Activated CD8-positive, alpha-beta memory T cell treated with anti-CD3 and anti-CD28 coated beads for 4 hours (primary cell): ENCODE measurements at regions not wholly inside any gene's neighbourhood (a gene's known extent, or its start where the extent isn't known, plus 50 kb on each side); places are given as distances from the start of the nearest gene placed in this dataset.
"Not testable (repeated sequence)": the region's sequence is repeated elsewhere in the genome, so short reads cannot be mapped to it uniquely, and the experiment has no call there.

ENCODE experiments used
- DNase-seq, 2 donors: peaks; one replicate each; pipeline ENCODE4 v3.0.0-alpha.2; 2020; ENCODE audit warnings: low read depth in 2 of 2

DNA sequence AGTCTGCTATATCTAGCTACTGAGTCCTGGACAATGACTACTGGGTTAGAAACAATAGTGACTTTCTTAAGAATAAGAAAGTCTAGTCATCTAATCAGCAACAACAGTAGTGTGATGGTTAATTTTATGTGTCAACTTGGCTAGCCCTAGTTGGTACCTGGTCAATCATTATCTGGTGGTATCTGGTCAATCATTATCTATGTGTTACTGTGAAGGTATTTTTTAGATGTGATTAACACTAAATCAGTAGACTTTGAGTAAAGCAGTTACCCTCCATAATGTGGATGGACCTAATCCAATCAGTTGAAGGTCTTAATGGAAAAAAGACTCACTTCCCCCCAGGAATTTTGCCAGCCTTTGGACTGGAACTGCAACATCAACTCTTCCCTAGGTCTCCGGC, 312.6 kb downstream of the SIPA1L2 start:
- no peak for DNase-seq

GRCh38 chr1:232316864-232317263, 313.1 kb downstream of the SIPA1L2 start:
- DNase-seq = no peak

DNA sequence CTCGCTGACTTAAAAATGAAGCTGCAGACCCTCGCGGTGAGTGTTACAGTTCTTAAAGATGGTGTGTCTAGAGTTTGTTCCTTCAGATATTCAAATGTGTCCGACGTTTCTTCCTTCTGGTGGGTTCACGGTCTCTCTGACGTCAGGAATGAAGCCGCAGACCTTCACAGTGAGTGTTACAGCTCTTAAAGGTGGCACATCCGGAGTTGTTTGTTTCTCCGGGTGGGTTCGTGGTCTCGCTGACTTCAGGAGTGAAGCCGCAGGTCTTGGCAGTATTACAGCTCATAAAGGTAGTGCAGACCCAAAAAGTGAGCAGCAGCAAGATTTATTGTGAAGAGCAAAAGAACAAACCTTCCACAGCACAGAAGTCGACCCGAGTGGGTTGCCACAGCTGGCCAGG, 316.1 kb downstream of the SIPA1L2 start:
- not testable (repeated sequence) for DNase-seq

DNA sequence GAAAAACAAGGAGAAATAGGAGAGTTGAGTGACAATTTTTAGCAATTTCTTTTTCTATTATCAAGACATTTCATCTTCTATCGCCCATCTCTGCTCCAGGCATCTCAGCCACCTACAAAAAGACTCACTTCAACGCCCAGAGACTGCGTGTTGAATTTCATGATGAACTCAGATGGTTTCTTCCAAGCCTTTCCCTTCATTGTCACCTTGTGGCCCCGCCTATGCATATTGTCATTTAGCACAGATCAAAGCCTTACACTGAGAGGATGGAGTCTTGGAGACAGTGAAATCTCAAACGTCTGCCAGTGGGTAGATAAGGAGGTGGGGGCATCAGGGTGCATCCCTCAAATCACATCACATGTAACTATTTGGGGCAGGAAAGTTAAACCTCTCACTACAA, 319.4 kb downstream of the SIPA1L2 start:
- DNase-seq = no peak

GRCh38 chr1:232308616-232309015, 321.3 kb downstream of the SIPA1L2 start:
- no peak for DNase-seq

DNA sequence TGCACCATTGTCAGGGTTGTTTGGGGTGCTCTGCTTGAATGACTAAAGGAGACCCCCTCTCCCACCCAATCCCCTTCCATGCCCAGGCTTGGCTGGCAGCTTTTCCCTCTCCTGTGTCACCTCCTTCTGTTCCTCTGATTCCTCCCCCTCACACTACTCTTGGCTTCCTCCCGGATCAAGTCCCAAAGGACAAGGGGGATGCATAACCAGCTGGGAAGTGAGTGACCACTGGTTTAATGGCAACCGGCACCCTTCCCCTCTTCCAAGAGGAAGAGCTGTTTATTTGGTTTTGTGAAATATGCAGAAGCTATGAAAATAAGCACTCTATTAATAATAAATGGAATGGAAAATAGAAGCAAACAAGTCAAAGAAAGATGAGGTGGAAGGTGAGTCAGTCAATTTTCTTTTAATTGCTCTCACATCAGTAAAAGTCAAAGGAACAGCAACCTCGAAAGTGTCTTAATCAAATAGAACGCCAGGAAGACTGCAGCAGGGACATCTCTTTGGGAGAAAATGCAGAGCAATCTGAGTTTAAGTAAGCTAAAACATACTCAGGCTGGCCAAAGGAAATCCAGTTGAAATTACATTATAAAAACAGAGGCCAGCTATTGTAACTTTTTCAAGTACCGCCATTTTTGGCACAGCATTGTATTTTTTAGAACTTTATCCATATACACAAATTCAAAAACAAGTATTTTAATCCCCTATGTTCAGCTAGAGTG, 322.5 kb downstream of the SIPA1L2 start:
- no peak for DNase-seq

- no peak for DNase-seq
Observed at GRCh38 chr1:232306269-232306961, 323.5 kb downstream of the SIPA1L2 start.

DNA sequence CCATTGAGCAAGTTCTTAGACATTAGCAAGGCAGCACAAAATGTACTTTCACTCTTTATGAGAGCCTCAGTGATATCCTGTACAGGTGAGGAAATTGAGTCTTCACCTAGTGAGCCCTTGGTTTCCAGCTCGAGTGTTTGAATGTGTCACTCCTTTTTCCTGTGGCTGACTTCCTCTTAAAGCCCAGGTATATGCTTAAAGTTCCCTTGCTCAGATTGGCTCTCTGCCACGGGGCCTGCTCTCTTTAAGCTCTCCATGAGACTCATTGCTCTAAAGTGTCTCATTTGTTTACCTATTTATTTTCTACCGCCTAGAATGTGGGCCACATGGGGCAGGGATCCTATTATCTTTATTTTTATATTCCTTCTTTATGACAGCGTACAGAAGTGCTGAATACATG, 324.9 kb downstream of the SIPA1L2 start:
- DNase-seq = no peak

- no peak for DNase-seq
Observed at GRCh38 chr1:232303222-232303620, 326.7 kb downstream of the SIPA1L2 start.

GRCh38 chr1:232302376-232303221, 327.3 kb downstream of the SIPA1L2 start:
- DNase-seq = no peak

GRCh38 chr1:232301246-232301645, 328.7 kb downstream of the SIPA1L2 start:
- no peak for DNase-seq

DNA sequence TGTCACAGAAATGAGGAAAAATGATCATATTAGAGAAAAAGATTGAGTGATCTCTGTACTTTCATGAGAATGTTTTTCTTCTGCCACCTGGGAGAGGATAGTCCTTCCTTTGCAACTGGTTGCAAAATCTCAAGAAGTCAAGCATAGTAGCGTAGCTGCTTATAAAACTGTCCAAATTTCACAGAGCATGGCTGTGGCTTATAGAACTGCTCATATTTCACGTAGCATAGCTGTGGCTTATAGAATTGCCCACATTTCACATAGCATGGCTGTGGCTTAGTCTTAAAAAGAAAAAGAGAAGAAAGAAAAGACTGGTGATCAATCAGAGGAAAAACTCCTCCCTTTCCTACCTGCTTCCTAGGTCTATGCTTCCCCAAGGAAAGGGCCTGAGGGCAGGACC, 329.5 kb downstream of the SIPA1L2 start:
- no peak for DNase-seq

DNA sequence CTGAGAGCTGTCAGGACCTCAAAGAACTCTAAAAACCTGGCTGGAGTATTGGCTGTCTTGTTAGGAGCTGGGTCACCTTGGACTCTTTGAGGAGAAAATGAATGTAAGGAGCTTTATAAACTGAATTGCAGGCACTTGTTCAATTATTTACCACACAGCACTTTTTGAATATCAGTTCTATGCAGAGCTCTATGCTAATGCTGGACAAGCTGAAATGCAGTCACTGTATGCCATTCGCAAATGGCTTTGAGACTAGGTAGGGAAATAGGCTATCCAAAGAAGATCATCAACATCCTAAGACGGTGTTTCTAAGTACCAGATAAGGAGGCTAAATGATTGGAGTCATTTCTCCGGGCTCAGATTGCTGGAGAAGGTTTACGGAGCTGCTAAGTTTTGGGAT, 333.5 kb downstream of the SIPA1L2 start:
- DNase-seq = no peak

- no peak for DNase-seq
Observed at GRCh38 chr1:232293361-232293760, 336.6 kb downstream of the SIPA1L2 start.

- no peak for DNase-seq
Observed at GRCh38 chr1:232292818-232293217, 337.1 kb downstream of the SIPA1L2 start.

DNA sequence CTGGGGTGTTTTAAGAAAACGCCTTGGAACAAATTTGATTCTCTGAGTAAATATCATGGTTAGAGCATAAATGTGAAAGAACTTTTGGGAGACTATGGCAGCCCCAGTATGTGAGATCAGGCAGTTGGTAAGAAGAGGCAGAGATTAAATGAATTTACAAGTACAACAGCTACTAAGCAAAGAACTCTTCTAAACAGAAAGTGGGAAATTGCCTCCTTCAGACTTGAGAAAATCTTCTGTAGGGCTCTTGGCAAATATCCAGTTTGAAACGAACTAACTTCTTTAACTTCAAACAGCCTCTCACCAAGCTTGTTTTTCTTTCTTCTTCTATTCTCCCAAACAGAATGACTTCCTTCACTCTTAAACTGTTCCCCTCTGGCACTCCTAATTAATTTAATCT, 337.7 kb downstream of the SIPA1L2 start:
- DNase-seq = no peak

GRCh38 chr1:232291681-232292080, 338.3 kb downstream of the SIPA1L2 start:
- DNase-seq = no peak

DNA sequence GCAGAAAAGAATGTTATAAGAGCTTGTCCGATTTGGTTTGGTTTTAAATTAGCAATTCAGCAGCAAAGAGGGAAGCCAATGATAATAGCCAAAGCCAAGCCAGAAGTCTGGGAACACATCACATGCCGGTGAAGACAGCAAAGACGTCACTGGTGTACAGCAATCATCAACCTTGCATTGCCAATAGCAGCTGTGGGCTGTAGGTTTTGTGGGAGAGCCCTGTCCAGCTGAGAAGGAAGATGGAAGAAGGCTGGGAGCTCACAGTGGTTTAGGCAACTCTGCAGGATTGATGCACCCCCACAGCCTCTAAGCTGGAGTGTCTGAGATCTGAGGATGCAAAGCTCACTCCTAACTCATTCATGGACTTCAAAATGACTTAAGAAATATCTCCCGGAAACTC, 338.7 kb downstream of the SIPA1L2 start:
- DNase-seq = no peak

DNA sequence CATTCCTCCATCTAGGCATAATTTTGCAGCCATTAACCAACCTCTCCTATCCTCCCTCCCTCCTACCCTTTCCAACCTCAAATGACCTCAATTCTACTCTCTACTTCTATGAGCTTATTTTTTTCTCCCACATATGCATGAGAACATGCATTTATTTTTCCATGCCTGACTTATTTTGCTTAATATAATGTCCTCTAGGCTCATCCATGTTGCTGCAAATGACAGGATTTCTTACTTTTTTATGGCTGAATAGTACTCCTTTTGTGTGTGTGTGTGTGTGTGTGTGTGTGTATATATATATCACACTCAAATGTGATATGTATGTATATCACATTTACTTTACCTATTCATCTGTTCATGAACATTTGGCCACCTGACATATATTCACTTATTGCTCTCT, 339.4 kb downstream of the SIPA1L2 start:
- no peak for DNase-seq

GRCh38 chr1:232287676-232288569, 342.0 kb downstream of the SIPA1L2 start:
- DNase-seq = no peak

DNA sequence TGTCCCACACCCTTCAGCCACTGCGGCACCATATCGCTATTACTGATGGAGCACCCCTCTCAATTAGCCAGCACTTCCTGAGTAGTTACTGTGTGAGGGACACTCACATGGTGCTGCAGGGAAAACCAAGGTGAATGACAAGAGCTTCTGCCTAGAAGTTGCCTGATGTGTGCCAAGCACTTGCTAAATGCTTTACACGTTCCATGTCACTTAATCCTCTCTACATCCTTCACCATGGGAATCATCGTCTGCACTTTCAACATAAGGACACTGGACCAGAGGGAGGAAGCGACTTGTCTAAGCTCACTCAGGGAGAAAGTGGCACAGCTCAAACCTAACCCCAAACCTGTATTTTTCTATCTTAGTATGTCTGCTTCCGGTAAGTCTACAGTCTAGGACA, 344.8 kb downstream of the SIPA1L2 start:
- no peak for DNase-seq

GRCh38 chr1:232283864-232284263, 346.1 kb downstream of the SIPA1L2 start:
- DNase-seq = no peak
